ENCODE measurements at regions not wholly inside any gene's neighbourhood (a gene's known extent, or its start where the extent isn't known, plus 50 kb on each side); places are given as distances from the start of the nearest gene placed in this dataset.

- Histone ChIP-seq H3K9ac (ENCODE audit: low read length) (no peak overlapping the region), H3K27ac (ENCODE audit: low read length) (no peak overlapping the region), H3K27me3 (ENCODE audit: low read depth, low read length) (no peaks in the 10 kb centered on the region), H3K4me1 (ENCODE audit: low read length) (no peaks in the 10 kb centered on the region), H3K79me2 (ENCODE audit: low read length) (no peaks in the 10 kb centered on the region), H3K4me3 (ENCODE audit: low read length) (no peak overlapping the region), H3K9me3 (ENCODE audit: insufficient read depth, low read length) (no peaks in the 10 kb centered on the region), H3K36me3 (replicated peaks; ENCODE audit: low read depth, low read length) (no peaks in the 10 kb centered on the region), H3K4me2 (ENCODE audit: low read length) (no peak overlapping the region), H4K20me1 (ENCODE audit: insufficient read depth, low read length) (no peaks in the 10 kb centered on the region), H2AFZ (ENCODE audit: low read depth, low read length) (no peak overlapping the region)
- TF ChIP-seq EZH2phosphoT487 (IDR thresholded peaks at IDR 0.05; ENCODE audit: low read depth) (no peak), CTCF (IDR thresholded peaks at IDR 0.05; ENCODE audit: low read depth, low read length) (peak; percentile 76)
Measured at GRCh38 chr14:45426685-45427282, 173.8 kb upstream of the MIS18BP1 start.

DNA sequence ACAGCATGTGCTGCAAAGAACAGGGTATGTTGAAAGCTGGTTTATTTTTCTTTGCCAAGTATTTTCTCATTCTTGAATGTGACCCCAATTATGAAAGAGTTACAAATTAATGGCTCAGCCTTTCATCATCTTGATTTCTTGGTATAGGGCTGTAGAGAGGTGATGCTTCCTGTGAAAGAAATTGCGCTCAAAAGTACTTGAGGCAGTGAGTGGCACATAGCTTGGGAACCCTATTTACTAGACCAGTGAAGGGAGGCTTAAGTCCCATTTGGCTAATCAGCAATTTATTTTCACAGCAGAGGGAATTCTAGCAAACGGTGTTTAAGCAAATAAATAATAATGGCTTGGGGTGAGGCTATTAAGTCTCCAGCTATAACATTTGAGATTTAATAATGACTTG lies 153.9 kb upstream of the MIS18BP1 start:
- H3K36me3 ChIP-seq (replicated peaks; ENCODE audit: low read depth, low read length), result no peaks in the 10 kb centered on the region
- H4K20me1 ChIP-seq (ENCODE audit: insufficient read depth, low read length), result no peaks in the 10 kb centered on the region
- H3K27ac ChIP-seq (ENCODE audit: low read length), result no peak overlapping the region
- H3K79me2 ChIP-seq (ENCODE audit: low read length), result no peaks in the 10 kb centered on the region
- no peak overlapping the region for H3K9ac ChIP-seq (ENCODE audit: low read length)
- H3K9me3 ChIP-seq (ENCODE audit: insufficient read depth, low read length), result no peaks in the 10 kb centered on the region
- H3K4me3 ChIP-seq (ENCODE audit: low read length), result no peak overlapping the region
- H3K4me1 ChIP-seq (ENCODE audit: low read length), result no peaks in the 10 kb centered on the region
- TF ChIP-seq EZH2phosphoT487 (IDR thresholded peaks at IDR 0.05; ENCODE audit: low read depth) (no peak), CTCF (IDR thresholded peaks at IDR 0.05; ENCODE audit: low read depth, low read length) (no peak)
- H2AFZ ChIP-seq (ENCODE audit: low read depth, low read length), result no peak overlapping the region
- no peaks in the 10 kb centered on the region for H3K27me3 ChIP-seq (ENCODE audit: low read depth, low read length)
- no peak overlapping the region for H3K4me2 ChIP-seq (ENCODE audit: low read length)

DNA sequence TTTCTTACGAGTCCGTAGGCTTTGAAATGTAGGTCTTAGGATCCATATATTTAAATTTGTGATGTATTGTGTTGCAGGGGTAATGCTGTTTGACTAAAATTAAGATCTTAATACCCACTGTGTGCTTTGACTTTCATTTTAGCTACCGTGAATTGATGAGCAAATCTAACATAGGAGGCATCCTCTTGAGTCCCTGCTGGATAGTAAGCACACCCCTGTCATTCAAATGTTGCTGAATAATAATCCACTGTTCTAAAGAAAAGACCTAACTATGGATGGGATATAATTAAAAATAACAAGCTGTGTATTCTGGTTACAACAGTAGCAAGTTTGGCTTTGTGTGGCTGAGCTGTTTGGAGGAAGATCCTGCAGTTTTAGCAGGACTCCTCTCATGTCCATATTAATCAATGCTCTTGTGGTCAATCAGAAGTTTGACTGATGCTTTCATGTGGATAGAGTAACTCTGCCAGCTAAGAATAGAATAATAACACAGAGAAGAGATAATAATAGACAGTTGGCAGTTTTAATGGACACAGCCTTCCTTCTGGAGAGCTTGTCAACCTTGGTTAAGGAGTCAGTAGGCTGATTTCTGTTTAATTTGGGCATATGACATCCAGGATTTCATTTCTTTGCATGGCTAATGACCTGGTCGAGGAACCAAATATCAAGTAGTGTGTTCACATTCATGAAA lies 148.1 kb upstream of the MIS18BP1 start:
- no peaks in the 10 kb centered on the region for H3K4me1 ChIP-seq (ENCODE audit: low read length)
- H3K9me3 ChIP-seq (ENCODE audit: insufficient read depth, low read length), result no peaks in the 10 kb centered on the region
- H3K27ac ChIP-seq (ENCODE audit: low read length), result no peak overlapping the region
- no peak overlapping the region for H2AFZ ChIP-seq (ENCODE audit: low read depth, low read length)
- H3K9ac ChIP-seq (ENCODE audit: low read length), result no peak overlapping the region
- no peak overlapping the region for H3K4me3 ChIP-seq (ENCODE audit: low read length)
- H4K20me1 ChIP-seq (ENCODE audit: insufficient read depth, low read length), result no peaks in the 10 kb centered on the region
- H3K79me2 ChIP-seq (ENCODE audit: low read length), result no peaks in the 10 kb centered on the region
- TF ChIP-seq CTCF (IDR thresholded peaks at IDR 0.05; ENCODE audit: low read depth, low read length) (no peak), EZH2phosphoT487 (IDR thresholded peaks at IDR 0.05; ENCODE audit: low read depth) (no peak)
- H3K27me3 ChIP-seq (ENCODE audit: low read depth, low read length), result no peaks in the 10 kb centered on the region
- H3K4me2 ChIP-seq (ENCODE audit: low read length), result no peak overlapping the region
- no peaks in the 10 kb centered on the region for H3K36me3 ChIP-seq (replicated peaks; ENCODE audit: low read depth, low read length)

- TF ChIP-seq EZH2phosphoT487 (IDR thresholded peaks at IDR 0.05; ENCODE audit: low read depth) (no peak), CTCF (IDR thresholded peaks at IDR 0.05; ENCODE audit: low read depth, low read length) (no peak)
- no peaks in the 10 kb centered on the region for H3K4me1 ChIP-seq (ENCODE audit: low read length)
- no peaks in the 10 kb centered on the region for H3K79me2 ChIP-seq (ENCODE audit: low read length)
- no peak overlapping the region for H3K27ac ChIP-seq (ENCODE audit: low read length)
- H3K4me2 ChIP-seq (ENCODE audit: low read length), result no peak overlapping the region
- no peak overlapping the region for H2AFZ ChIP-seq (ENCODE audit: low read depth, low read length)
- no peak overlapping the region for H3K9ac ChIP-seq (ENCODE audit: low read length)
- no peaks in the 10 kb centered on the region for H4K20me1 ChIP-seq (ENCODE audit: insufficient read depth, low read length)
- no peak overlapping the region for H3K4me3 ChIP-seq (ENCODE audit: low read length)
- H3K9me3 ChIP-seq (ENCODE audit: insufficient read depth, low read length), result no peaks in the 10 kb centered on the region
- H3K27me3 ChIP-seq (ENCODE audit: low read depth, low read length), result no peaks in the 10 kb centered on the region
- H3K36me3 ChIP-seq (replicated peaks; ENCODE audit: low read depth, low read length), result no peaks in the 10 kb centered on the region
Measured at GRCh38 chr14:45400509-45400908, 147.5 kb upstream of the MIS18BP1 start.

All from OCI-LY3 (cell line).